Medulla oblongata (tissue), 1 donor: ENCODE measurements at regions not wholly inside any gene's neighbourhood (a gene's known extent, or its start where the extent isn't known, plus 50 kb on each side); places are given as distances from the start of the nearest gene placed in this dataset.
"Not testable (repeated sequence)": the region's sequence is repeated elsewhere in the genome, so short reads cannot be mapped to it uniquely, and the experiment has no call there.

ENCODE experiments used
- DNase-seq: peaks from one replicate; pipeline ENCODE4 v3.0.0-alpha.2; 2015; ENCODE audit errors: extremely low spot score

GRCh38 chr6:163886428-163886827 is 471.9 kb downstream of the QKI start:
- no peak for DNase-seq

- no peak for DNase-seq
Observed at GRCh38 chr6:163883984-163884383, 469.5 kb downstream of the QKI start.

GRCh38 chr6:163878698-163879097 is 464.2 kb downstream of the QKI start:
- no peak for DNase-seq

GRCh38 chr6:163877877-163878639 is 463.5 kb downstream of the QKI start:
- DNase-seq: no peak

- no peak for DNase-seq
Observed at GRCh38 chr6:163876391-163876790, 461.9 kb downstream of the QKI start.

DNA sequence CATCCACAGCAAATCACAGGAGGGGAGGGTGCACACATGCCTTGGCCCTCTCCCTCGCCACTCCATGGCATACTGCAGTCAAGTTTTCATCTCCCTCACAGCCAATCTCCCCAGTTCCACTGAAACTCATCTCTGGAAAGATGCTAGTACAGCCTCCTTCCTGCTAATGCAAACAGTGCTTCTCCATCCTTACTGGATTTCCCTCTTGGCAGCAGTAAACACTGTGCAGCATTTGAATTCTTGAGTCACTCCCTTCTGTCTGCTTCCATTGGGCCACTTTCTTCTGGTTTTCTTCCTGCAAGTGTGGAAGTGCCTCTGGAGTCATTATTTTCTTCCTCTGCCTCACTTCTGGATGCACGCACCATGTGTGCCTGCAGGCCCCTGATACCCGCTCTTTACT is 460.3 kb downstream of the QKI start:
- no peak for DNase-seq

DNA sequence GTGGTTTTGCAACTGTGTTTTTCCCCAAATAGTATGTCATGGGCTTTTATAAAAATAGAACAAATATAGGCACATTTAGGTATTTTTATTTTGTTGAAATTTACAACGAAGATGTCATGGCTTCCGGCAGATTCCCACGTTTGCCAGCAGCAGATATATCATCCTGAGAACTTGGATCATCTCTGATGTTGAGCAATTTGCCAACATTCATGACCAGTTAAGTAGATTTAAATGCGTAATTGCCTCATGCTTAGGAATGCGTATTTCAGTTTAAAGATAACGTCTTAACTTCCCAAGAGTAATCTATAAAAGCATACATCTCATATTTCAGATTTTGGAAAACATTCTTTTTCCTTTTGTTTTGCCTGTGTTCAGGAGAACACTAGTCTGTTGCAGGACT is 457.8 kb downstream of the QKI start:
- no peak for DNase-seq

DNA sequence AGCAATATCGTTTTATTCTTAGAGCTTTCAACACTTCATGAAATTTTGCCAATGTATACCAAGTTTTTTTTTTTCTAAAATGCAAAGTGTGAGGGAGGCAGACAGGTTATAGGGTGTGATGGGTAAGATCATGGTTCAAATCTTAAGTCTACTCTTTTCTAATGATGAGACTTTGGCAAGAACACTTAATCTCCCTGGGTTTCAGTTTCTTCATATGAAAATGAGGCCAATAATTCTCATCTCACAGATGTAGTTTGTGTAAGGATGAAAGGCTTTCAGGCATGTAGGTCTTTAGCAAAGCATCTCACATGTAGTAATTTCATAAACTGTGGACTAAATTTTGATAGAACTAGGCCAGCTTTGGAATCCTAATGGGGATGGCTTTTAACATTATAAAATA is 457.1 kb downstream of the QKI start:
- no peak for DNase-seq

DNA sequence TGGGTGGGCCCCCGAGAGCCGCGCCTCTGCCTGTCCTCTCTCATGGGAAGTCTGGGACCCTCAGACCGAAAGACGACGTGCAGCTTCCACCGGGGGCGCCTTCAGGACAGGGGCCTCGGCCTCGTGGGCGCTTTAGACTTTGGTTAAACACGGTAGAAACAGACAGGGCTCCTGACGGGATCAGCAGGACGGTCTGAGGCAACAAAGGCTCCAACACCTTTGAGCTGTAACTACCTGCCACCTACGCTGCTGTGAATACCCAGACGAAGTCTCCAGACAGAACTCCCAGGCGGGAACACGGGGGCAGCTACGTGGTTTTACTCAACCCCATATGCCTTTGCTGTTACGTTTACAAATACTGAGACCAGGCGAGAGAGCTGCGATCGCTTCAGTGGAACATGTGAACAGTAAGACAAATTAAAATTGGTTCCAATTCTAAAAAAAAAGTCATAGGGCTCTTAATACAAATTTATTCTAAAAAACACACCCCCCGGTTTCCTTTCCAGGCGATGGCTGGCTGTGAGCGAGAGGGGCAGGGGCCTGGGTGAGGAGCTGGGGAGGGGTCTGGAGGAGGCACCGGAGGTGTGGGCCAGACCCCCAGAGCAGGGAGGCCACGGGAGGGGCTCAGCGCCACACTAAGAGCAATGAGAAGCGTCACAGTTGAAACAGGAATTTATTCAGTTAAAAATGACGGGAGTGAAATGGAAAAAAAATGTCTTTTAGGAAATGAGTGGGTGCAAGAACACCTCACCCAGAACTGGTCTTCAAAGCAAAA is 453.2 kb downstream of the QKI start:
- DNase-seq: no peak

GRCh38 chr6:163866192-163866591 is 451.7 kb downstream of the QKI start:
- DNase-seq: no peak

GRCh38 chr6:163863565-163863964 is 449.0 kb downstream of the QKI start:
- no peak for DNase-seq

DNA sequence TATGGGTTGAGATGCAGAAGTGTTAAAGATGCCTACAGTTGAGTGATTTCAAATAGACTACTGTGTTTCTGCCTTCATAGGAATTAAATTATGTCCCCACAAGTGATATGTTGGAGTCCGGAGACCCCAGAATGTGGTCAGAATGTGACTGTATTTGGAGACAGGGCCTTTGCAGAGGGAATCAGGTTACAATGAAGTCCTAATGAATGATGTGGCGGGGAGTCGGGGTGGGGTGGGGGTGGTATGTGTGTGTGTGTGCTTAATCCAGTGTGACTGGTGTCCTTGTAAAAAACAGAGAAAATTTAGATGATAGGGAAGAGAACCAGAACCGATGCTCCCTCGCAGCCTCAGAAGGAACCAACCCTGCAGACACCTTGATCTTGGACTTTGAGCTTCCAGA is 448.2 kb downstream of the QKI start:
- no peak for DNase-seq

- no peak for DNase-seq
Observed at GRCh38 chr6:163861627-163862026, 447.1 kb downstream of the QKI start.

DNA sequence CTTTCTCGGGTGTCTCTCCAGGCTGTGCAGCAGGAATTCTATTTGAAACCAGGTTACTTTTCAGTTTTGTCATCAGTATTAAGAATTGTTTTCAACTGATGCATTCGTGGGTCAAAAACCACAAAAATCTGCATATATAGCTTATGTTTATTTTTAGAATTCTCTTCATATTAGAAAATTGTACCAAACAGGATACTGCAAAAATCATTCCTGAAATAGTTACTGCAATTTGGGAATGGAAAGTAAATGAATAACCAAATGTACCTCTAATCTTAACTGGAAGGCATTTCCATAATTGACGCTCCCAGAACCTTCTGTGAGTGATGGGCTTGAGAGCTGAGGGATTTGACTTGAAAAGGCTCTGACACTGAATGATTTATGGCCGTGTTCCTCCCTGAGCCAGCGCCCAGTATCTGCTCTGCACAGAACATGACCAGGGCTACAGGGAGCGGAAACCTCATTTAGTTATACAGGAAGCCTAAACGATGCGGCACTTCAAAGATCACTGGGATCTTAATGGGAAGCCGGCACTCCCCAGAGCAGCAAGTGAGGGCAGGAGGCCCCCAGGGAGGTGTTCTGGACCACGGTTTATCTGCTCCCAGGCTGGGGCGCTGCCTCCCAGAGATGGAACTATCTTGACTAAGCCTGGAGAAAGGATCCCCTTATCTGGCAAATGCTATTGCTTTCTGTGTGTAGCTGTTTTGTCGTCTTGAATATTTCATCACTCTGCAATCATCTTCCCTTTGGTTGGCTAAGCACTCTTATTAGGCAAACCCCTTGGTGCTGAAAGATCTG is 446.0 kb downstream of the QKI start:
- no peak for DNase-seq

DNA sequence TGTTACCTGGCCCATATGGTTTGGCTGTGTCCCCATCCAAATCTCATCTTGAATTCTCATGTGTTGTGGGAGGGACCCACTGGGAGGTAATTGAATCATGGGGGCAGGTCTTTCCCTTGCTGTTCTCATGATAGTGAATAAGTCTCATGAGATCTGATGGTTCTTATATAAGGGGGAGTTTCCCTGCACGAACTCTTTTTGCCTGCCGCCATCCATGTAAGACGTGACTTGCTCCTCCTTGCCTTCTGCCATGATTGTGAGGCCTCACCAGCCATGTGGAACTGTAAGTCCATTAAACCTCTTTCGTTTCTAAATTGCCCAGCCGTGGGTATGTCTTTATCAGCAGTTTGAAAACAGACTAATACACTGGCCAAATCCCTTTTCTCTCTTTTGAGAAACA is 444.4 kb downstream of the QKI start:
- DNase-seq: not testable (repeated sequence)

DNA sequence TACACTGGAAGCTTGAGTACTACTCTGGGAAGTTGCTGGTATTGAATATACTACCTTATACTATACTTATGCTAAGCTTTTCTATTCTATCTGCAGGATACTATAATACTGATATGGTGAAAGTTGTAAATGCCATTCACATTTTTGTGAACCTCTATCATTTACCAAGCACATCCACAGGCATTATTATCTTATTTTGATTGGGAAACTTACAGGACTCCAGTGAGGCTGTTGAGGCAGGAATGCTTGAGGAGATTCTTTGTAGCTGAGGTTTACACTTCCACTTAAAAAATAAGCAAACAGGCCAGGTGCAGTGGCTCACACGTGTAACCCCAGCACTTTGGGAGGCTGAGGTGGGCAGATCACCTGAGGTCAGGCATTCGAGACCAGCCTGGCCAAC is 442.9 kb downstream of the QKI start:
- DNase-seq: no peak

- no peak for DNase-seq
Observed at GRCh38 chr6:163850874-163851273, 436.4 kb downstream of the QKI start.

DNA sequence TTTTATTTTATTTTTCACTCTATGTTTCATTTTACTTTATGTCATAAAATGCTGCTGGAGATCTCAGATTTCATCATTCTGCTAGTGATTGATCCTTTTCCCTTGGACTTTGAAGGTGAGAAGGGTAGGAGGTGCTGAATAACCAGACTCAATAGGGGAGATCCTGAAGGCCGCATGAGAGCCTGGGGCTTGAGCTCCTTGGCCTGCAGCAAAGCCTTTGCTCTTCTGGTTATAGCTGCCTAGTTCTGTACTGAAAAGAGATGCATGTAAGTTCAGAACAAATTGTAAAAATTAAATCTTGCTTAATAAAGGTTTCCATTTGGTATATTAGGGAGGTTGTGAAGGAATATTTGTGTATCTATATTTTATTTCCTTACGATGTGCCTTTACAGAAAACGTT is 430.2 kb downstream of the QKI start:
- DNase-seq: no peak

DNA sequence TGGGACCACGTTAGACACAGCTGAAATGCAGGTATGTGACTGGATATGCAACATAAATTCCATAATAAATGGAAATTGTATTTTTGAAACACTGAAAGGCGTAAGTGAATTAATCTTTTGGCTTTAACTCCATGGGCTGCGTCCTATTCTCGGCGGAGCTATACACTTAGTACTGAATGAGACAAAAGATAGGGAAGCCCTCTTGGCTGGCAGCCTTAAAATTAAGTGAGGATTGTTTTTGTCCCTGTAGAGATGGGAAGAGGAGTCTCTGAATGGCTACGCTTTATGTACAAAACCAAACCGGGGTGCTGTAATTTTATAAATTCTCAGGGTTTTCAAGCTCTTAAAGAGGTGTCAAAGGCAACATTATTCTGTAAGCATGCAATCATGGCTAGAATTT is 429.8 kb downstream of the QKI start:
- no peak for DNase-seq

DNA sequence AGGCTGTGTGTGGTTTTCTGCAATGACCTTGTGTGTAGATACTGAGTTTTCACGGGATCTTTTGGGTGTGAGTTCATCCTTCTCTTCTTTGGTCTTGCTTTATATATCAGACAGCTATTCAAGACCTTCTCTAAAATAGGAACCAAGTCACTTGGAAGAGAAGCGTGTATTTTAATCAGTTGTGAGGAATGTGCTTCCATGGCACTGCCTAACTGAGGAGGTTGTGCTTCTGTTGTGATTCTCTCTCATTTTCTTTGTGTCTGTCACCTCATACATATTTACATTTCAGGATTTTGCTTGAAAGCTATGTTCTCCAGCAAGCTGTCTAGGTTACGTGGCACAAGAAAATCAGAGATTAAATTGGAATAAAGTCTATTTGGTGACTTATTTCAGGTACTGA is 428.7 kb downstream of the QKI start:
- no peak for DNase-seq

- DNase-seq: no peak
Observed at GRCh38 chr6:163842467-163842866, 427.9 kb downstream of the QKI start.

DNA sequence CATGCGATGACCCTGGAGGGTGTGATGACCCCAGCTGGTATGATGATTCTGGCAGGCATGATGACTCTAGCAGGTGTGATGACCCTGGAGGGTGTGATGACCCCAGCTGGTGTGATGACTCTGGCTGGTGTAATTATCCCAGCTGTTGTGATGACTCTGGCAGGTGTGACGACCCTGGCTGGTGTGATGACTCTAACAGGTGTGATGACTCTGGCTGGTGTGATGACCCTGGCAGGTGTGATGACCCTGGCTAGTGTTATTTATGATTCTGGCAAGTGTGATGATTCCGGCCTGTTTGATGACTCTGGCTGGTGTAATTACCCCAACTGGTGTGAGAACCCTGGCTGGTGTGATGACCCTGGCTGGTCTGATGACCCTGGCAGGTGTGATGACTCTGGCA is 427.2 kb downstream of the QKI start:
- no peak for DNase-seq

DNA sequence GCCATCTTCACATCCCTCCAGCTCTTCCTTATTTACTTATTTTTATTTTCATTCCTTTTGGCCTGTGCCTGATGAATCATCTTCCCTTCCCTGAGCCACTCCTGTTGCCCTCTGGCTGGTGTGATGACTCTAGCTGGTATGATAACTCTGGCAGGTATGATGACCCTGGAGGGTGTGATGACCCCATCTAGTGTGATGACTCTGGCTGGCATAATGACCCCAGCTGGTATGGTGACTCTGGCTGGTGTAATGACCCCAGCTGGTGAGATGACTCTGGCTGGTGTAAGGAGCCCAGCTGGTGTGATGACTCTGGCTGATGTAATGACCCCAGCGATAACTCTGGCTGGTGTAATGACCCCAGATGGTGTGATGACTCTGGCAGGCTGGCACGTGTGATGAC is 426.8 kb downstream of the QKI start:
- no peak for DNase-seq
